ENCODE measurements at regions not wholly inside any gene's neighbourhood (a gene's known extent, or its start where the extent isn't known, plus 50 kb on each side); places are given as distances from the start of the nearest gene placed in this dataset.
"Not testable (repeated sequence)": the region's sequence is repeated elsewhere in the genome, so short reads cannot be mapped to it uniquely, and the experiment has no call there.

- no peaks in the 10 kb centered on the region for H3K36me3 ChIP-seq (ENCODE audit: insufficient read depth, low read depth, low read length)
- H3K27ac ChIP-seq (ENCODE audit: low read length), result no peak overlapping the region
- no peak overlapping the region for H3K9ac ChIP-seq (ENCODE audit: low read depth, low read length)
- H3K4me1 ChIP-seq (ENCODE audit: insufficient read depth, low read length), result no peaks in the 10 kb centered on the region
- H3K27me3 ChIP-seq (ENCODE audit: insufficient read depth, low read length), result no peaks in the 10 kb centered on the region
- no peak overlapping the region for H3K4me3 ChIP-seq (ENCODE audit: low read length)
- peaks cover 29% of the 10 kb centered on the region for H3K9me3 ChIP-seq (ENCODE audit: insufficient read depth, low read depth, low read length)
Observed at GRCh38 chr14:106422066-106422465, 895.7 kb downstream of the TMEM121 start.

GRCh38 chr14:106425150-106425549 lies 898.8 kb downstream of the TMEM121 start:
- H3K9ac ChIP-seq (ENCODE audit: low read depth, low read length); H3K27me3 ChIP-seq (ENCODE audit: insufficient read depth, low read length); H3K27ac ChIP-seq (ENCODE audit: low read length); H3K4me3 ChIP-seq (ENCODE audit: low read length); H3K36me3 ChIP-seq (ENCODE audit: insufficient read depth, low read depth, low read length); H3K9me3 ChIP-seq (ENCODE audit: insufficient read depth, low read depth, low read length); H3K4me1 ChIP-seq (ENCODE audit: insufficient read depth, low read length): not testable (repeated sequence)

- Histone ChIP-seq H3K27ac (ENCODE audit: low read length) (no peak overlapping the region), H3K36me3 (ENCODE audit: insufficient read depth, low read depth, low read length) (no peaks in the 10 kb centered on the region), H3K9ac (ENCODE audit: low read depth, low read length) (no peak overlapping the region), H3K27me3 (ENCODE audit: insufficient read depth, low read length) (no peaks in the 10 kb centered on the region), H3K4me1 (ENCODE audit: insufficient read depth, low read length) (no peaks in the 10 kb centered on the region), H3K4me3 (ENCODE audit: low read length) (no peak overlapping the region), H3K9me3 (ENCODE audit: insufficient read depth, low read depth, low read length) (peaks cover 86% of the 10 kb centered on the region)
Observed at GRCh38 chr14:106436310-106436905, 910.0 kb downstream of the TMEM121 start.

GRCh38 chr14:106442857-106443256 lies 916.5 kb downstream of the TMEM121 start:
- H3K4me3 ChIP-seq (ENCODE audit: low read length), result no peak overlapping the region

GRCh38 chr14:106455026-106455425 lies 928.6 kb downstream of the TMEM121 start:
- H3K4me3 ChIP-seq (ENCODE audit: low read length), result no peak overlapping the region
- no peak overlapping the region for H3K9ac ChIP-seq (ENCODE audit: low read depth, low read length)
- H3K27ac ChIP-seq (ENCODE audit: low read length), result no peak overlapping the region
- H3K4me1 ChIP-seq (ENCODE audit: insufficient read depth, low read length), result no peaks in the 10 kb centered on the region
- H3K36me3 ChIP-seq (ENCODE audit: insufficient read depth, low read depth, low read length), result no peaks in the 10 kb centered on the region
- H3K27me3 ChIP-seq (ENCODE audit: insufficient read depth, low read length), result no peaks in the 10 kb centered on the region
- H3K9me3 ChIP-seq (ENCODE audit: insufficient read depth, low read depth, low read length), result peaks cover 35% of the 10 kb centered on the region

More at GRCh38 chr14:106442857-106443256, 916.5 kb downstream of the TMEM121 start:
- Histone ChIP-seq H3K9ac (ENCODE audit: low read depth, low read length) (no peak overlapping the region), H3K36me3 (ENCODE audit: insufficient read depth, low read depth, low read length) (no peaks in the 10 kb centered on the region), H3K27ac (ENCODE audit: low read length) (no peak overlapping the region), H3K9me3 (ENCODE audit: insufficient read depth, low read depth, low read length) (peaks cover 44% of the 10 kb centered on the region), H3K4me1 (ENCODE audit: insufficient read depth, low read length) (no peaks in the 10 kb centered on the region), H3K27me3 (ENCODE audit: insufficient read depth, low read length) (no peaks in the 10 kb centered on the region)

GRCh38 chr14:106459971-106460730 lies 933.8 kb downstream of the TMEM121 start:
- no peak overlapping the region for H3K4me3 ChIP-seq (ENCODE audit: low read length)
- no peaks in the 10 kb centered on the region for H3K4me1 ChIP-seq (ENCODE audit: insufficient read depth, low read length)
- H3K27ac ChIP-seq (ENCODE audit: low read length), result no peak overlapping the region
- H3K27me3 ChIP-seq (ENCODE audit: insufficient read depth, low read length), result no peaks in the 10 kb centered on the region
- peaks cover 22% of the 10 kb centered on the region; the same call in 1 of the 2 replicates for H3K9me3 ChIP-seq (ENCODE audit: insufficient read depth, low read depth, low read length)
- H3K9ac ChIP-seq (ENCODE audit: low read depth, low read length), result no peak overlapping the region
- H3K36me3 ChIP-seq (ENCODE audit: insufficient read depth, low read depth, low read length), result no peaks in the 10 kb centered on the region

- Histone ChIP-seq H3K36me3 (ENCODE audit: insufficient read depth, low read depth, low read length) (no peaks in the 10 kb centered on the region), H3K4me1 (ENCODE audit: insufficient read depth, low read length) (no peaks in the 10 kb centered on the region), H3K4me3 (ENCODE audit: low read length) (no peak overlapping the region), H3K27me3 (ENCODE audit: insufficient read depth, low read length) (no peaks in the 10 kb centered on the region), H3K9ac (ENCODE audit: low read depth, low read length) (no peak overlapping the region), H3K9me3 (ENCODE audit: insufficient read depth, low read depth, low read length) (peaks cover 16% of the 10 kb centered on the region; the same call in 1 of the 2 replicates), H3K27ac (ENCODE audit: low read length) (no peak overlapping the region)
Observed at GRCh38 chr14:106460916-106461315, 934.5 kb downstream of the TMEM121 start.

- H3K27me3 ChIP-seq (ENCODE audit: insufficient read depth, low read length); H3K9ac ChIP-seq (ENCODE audit: low read depth, low read length); H3K9me3 ChIP-seq (ENCODE audit: insufficient read depth, low read depth, low read length); H3K36me3 ChIP-seq (ENCODE audit: insufficient read depth, low read depth, low read length); H3K4me3 ChIP-seq (ENCODE audit: low read length); H3K4me1 ChIP-seq (ENCODE audit: insufficient read depth, low read length); H3K27ac ChIP-seq (ENCODE audit: low read length): not testable (repeated sequence)
Observed at GRCh38 chr14:106466483-106466882, 940.1 kb downstream of the TMEM121 start.

- H3K27me3 ChIP-seq (ENCODE audit: insufficient read depth, low read length); H3K9ac ChIP-seq (ENCODE audit: low read depth, low read length); H3K9me3 ChIP-seq (ENCODE audit: insufficient read depth, low read depth, low read length); H3K4me1 ChIP-seq (ENCODE audit: insufficient read depth, low read length); H3K4me3 ChIP-seq (ENCODE audit: low read length); H3K36me3 ChIP-seq (ENCODE audit: insufficient read depth, low read depth, low read length); H3K27ac ChIP-seq (ENCODE audit: low read length): not testable (repeated sequence)
Observed at GRCh38 chr14:106468869-106469268, 942.5 kb downstream of the TMEM121 start.

- not testable (repeated sequence) for H3K4me3 ChIP-seq (ENCODE audit: low read length); H3K4me1 ChIP-seq (ENCODE audit: insufficient read depth, low read length); H3K27ac ChIP-seq (ENCODE audit: low read length)
Observed at GRCh38 chr14:106470028-106470427, 943.6 kb downstream of the TMEM121 start.

GRCh38 chr14:106474261-106475028 lies 948.1 kb downstream of the TMEM121 start:
- H3K9me3 ChIP-seq (ENCODE audit: insufficient read depth, low read depth, low read length); H3K36me3 ChIP-seq (ENCODE audit: insufficient read depth, low read depth, low read length); H3K4me1 ChIP-seq (ENCODE audit: insufficient read depth, low read length); H3K27me3 ChIP-seq (ENCODE audit: insufficient read depth, low read length); H3K27ac ChIP-seq (ENCODE audit: low read length); H3K9ac ChIP-seq (ENCODE audit: low read depth, low read length); H3K4me3 ChIP-seq (ENCODE audit: low read length): not testable (repeated sequence)

More at GRCh38 chr14:106470028-106470427, 943.6 kb downstream of the TMEM121 start:
- not testable (repeated sequence) for H3K9ac ChIP-seq (ENCODE audit: low read depth, low read length); H3K27me3 ChIP-seq (ENCODE audit: insufficient read depth, low read length); H3K36me3 ChIP-seq (ENCODE audit: insufficient read depth, low read depth, low read length); H3K9me3 ChIP-seq (ENCODE audit: insufficient read depth, low read depth, low read length)

GRCh38 chr14:106475214-106475613 lies 948.8 kb downstream of the TMEM121 start:
- not testable (repeated sequence) for H3K4me1 ChIP-seq (ENCODE audit: insufficient read depth, low read length); H3K27me3 ChIP-seq (ENCODE audit: insufficient read depth, low read length); H3K9me3 ChIP-seq (ENCODE audit: insufficient read depth, low read depth, low read length); H3K4me3 ChIP-seq (ENCODE audit: low read length); H3K36me3 ChIP-seq (ENCODE audit: insufficient read depth, low read depth, low read length); H3K27ac ChIP-seq (ENCODE audit: low read length); H3K9ac ChIP-seq (ENCODE audit: low read depth, low read length)
